ENCODE measurements at regions not wholly inside any gene's neighbourhood (a gene's known extent, or its start where the extent isn't known, plus 50 kb on each side); places are given as distances from the start of the nearest gene placed in this dataset.

DNA sequence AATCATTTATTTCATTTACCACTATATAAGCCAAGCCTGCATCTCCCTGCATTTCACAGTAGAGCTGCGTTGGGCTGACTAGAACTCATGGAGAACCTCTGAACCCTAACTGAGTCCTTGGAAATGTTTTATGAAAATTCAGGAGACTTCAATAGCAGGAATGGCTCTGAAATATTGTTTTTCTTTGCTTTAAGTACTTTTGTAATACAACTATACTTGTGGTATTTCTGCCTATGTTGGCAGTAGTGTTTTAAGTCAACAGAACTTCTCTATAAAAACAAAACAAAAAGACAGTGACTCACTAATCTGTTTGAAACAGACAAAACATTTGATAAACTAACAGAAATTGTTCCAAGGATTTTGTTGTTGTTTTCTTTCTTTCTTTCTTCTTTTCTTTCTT lies 489.2 kb upstream of the MEF2C start:
- H3K27me3 ChIP-seq (ENCODE audit: insufficient read depth, poor library complexity, severe bottlenecking): no peaks in the 10 kb centered on the region

DNA sequence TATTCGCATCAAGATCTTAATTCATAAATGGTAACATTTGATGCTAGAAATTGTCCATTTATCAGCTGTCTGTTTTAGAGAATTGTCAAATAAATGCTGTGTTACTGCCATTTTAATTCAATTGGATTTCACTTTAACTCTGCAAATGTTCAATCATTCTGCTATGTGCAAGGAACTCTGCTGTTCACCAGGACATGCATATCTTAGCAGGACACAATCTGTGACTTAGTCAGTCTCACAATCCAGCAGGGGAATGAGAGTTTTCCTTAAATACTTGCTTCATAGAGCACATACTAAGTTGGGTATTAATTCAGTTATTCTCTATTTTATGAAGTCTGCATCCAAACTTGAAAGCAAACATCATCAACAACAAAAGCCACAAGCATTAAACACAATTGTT lies 488.7 kb upstream of the MEF2C start:
- H3K27ac ChIP-seq (replicated peaks): no peak overlapping the region
- no peak for DNase-seq (ENCODE audit: low read depth in 1 of 2, low spot score in 1 of 2)
- TF ChIP-seq, protein P1, sequence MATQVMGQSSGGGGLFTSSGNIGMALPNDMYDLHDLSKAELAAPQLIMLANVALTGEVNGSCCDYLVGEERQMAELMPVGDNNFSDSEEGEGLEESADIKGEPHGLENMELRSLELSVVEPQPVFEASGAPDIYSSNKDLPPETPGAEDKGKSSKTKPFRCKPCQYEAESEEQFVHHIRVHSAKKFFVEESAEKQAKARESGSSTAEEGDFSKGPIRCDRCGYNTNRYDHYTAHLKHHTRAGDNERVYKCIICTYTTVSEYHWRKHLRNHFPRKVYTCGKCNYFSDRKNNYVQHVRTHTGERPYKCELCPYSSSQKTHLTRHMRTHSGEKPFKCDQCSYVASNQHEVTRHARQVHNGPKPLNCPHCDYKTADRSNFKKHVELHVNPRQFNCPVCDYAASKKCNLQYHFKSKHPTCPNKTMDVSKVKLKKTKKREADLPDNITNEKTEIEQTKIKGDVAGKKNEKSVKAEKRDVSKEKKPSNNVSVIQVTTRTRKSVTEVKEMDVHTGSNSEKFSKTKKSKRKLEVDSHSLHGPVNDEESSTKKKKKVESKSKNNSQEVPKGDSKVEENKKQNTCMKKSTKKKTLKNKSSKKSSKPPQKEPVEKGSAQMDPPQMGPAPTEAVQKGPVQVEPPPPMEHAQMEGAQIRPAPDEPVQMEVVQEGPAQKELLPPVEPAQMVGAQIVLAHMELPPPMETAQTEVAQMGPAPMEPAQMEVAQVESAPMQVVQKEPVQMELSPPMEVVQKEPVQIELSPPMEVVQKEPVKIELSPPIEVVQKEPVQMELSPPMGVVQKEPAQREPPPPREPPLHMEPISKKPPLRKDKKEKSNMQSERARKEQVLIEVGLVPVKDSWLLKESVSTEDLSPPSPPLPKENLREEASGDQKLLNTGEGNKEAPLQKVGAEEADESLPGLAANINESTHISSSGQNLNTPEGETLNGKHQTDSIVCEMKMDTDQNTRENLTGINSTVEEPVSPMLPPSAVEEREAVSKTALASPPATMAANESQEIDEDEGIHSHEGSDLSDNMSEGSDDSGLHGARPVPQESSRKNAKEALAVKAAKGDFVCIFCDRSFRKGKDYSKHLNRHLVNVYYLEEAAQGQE (IDR thresholded peaks at IDR 0.05; ENCODE audit: insufficient replicate concordance, low read depth): no peak
- TF ChIP-seq GABPA (IDR thresholded peaks at IDR 0.05; ENCODE audit: low read depth) (no peak), POLR2AphosphoS5 (IDR thresholded peaks at IDR 0.05; ENCODE audit: low read depth) (no peak), CTCF (IDR thresholded peaks at IDR 0.05; ENCODE audit: insufficient read depth, low read length) (no peak), SPI1 (IDR thresholded peaks at IDR 0.05; ENCODE audit: borderline replicate concordance, low read depth) (no peak)
- H3K4me3 ChIP-seq (replicated peaks; ENCODE audit: insufficient read depth, low read length): no peak overlapping the region
- H3K27me3 ChIP-seq (ENCODE audit: insufficient read depth, poor library complexity, severe bottlenecking): no peaks in the 10 kb centered on the region

More for the DNA sequence above, 489.2 kb upstream of the MEF2C start:
- TF ChIP-seq SPI1 (IDR thresholded peaks at IDR 0.05; ENCODE audit: borderline replicate concordance, low read depth): no peak
- TF ChIP-seq, protein P1 (IDR thresholded peaks at IDR 0.05; ENCODE audit: insufficient replicate concordance, low read depth): no peak
- no peak for TF ChIP-seq GABPA (IDR thresholded peaks at IDR 0.05; ENCODE audit: low read depth)
- TF ChIP-seq POLR2AphosphoS5 (IDR thresholded peaks at IDR 0.05; ENCODE audit: low read depth): no peak
- TF ChIP-seq CTCF (IDR thresholded peaks at IDR 0.05; ENCODE audit: insufficient read depth, low read length): no peak
- DNase-seq (ENCODE audit: low read depth in 1 of 2, low spot score in 1 of 2): no peak
- Histone ChIP-seq H3K27ac (replicated peaks) (no peak overlapping the region), H3K4me3 (replicated peaks; ENCODE audit: insufficient read depth, low read length) (no peak overlapping the region)

GRCh38 chr5:89359046-89359445 lies 476.1 kb upstream of the MEF2C start:
- Histone ChIP-seq H3K4me3 (replicated peaks; ENCODE audit: insufficient read depth, low read length) (no peak overlapping the region), H3K27ac (replicated peaks) (no peak overlapping the region), H3K27me3 (ENCODE audit: insufficient read depth, poor library complexity, severe bottlenecking) (no peaks in the 10 kb centered on the region)
- TF ChIP-seq SPI1 (IDR thresholded peaks at IDR 0.05; ENCODE audit: borderline replicate concordance, low read depth) (no peak), CTCF (IDR thresholded peaks at IDR 0.05; ENCODE audit: insufficient read depth, low read length) (no peak), GABPA (IDR thresholded peaks at IDR 0.05; ENCODE audit: low read depth) (no peak), POLR2AphosphoS5 (IDR thresholded peaks at IDR 0.05; ENCODE audit: low read depth) (no peak)
- TF ChIP-seq, protein P1 (IDR thresholded peaks at IDR 0.05; ENCODE audit: insufficient replicate concordance, low read depth): no peak
- no peak for DNase-seq (ENCODE audit: low read depth in 1 of 2, low spot score in 1 of 2)
